PFSK-1 (cell line): ENCODE measurements at regions not wholly inside any gene's neighbourhood (a gene's known extent, or its start where the extent isn't known, plus 50 kb on each side); places are given as distances from the start of the nearest gene placed in this dataset.

Source experiments
- FOXP2 ChIP-seq: optimal IDR thresholded peaks from 2 replicates; pipeline ENCODE3; 2011; ENCODE audit warnings: borderline replicate concordance, control low read depth, inconsistent platforms; ENCODE audit not compliant: insufficient read depth; ENCODE audit errors: extremely low read length, extremely low read depth
- POLR2AphosphoS5 ChIP-seq: IDR thresholded peaks from 2 replicates; pipeline ENCODE4 v1.6.1; 2012; ENCODE audit warnings: low read depth, mild to moderate bottlenecking, control low read depth, low read length, moderate library complexity
- SIN3A ChIP-seq: IDR thresholded peaks from 2 replicates; pipeline ENCODE4 v1.6.1; 2012; ENCODE audit warnings: mild to moderate bottlenecking, low read length, moderate library complexity, borderline replicate concordance; ENCODE audit not compliant: insufficient read depth
- TAF1 ChIP-seq: IDR thresholded peaks from 2 replicates; pipeline ENCODE4 v1.6.1; 2012; ENCODE audit warnings: low read length, control low read depth, borderline replicate concordance; ENCODE audit not compliant: insufficient read depth
- TF ChIP-seq, protein P1 (sequence below), 2 experiments: IDR thresholded peaks; 2 replicates each; pipeline versions ENCODE4 v1.6.1 to v1.8.0; 2011 to 2012; ENCODE audit warnings: low read depth in 2 of 2, low read length in 2 of 2, control low read depth in 1 of 2, inconsistent platforms in 1 of 2, mild to moderate bottlenecking in 1 of 2, moderate library complexity in 1 of 2; ENCODE audit not compliant: insufficient read depth in 1 of 2

DNA sequence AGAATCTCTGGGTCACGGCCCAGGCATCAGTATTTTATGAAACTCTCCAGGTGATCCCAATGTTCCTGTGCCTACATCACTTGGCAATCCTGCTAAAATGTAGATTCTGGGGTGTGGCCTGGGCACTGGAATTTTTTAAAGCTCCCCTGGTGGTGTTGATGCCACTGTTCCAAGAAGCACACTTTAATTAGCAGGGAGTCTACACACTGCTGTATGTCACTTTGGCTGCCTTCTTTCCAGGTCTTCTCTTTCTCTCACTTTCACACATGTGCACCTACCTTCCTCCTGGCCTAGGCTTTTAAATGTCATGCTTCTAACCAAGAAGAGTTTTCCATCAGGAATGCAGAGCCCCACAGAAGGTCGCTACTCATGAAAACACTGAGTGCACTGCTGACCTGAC, 136.0 kb upstream of the ALDH1B1 start:
- TF ChIP-seq POLR2AphosphoS5, result no peak
- no peak for TF ChIP-seq TAF1
- TF ChIP-seq, protein P1, sequence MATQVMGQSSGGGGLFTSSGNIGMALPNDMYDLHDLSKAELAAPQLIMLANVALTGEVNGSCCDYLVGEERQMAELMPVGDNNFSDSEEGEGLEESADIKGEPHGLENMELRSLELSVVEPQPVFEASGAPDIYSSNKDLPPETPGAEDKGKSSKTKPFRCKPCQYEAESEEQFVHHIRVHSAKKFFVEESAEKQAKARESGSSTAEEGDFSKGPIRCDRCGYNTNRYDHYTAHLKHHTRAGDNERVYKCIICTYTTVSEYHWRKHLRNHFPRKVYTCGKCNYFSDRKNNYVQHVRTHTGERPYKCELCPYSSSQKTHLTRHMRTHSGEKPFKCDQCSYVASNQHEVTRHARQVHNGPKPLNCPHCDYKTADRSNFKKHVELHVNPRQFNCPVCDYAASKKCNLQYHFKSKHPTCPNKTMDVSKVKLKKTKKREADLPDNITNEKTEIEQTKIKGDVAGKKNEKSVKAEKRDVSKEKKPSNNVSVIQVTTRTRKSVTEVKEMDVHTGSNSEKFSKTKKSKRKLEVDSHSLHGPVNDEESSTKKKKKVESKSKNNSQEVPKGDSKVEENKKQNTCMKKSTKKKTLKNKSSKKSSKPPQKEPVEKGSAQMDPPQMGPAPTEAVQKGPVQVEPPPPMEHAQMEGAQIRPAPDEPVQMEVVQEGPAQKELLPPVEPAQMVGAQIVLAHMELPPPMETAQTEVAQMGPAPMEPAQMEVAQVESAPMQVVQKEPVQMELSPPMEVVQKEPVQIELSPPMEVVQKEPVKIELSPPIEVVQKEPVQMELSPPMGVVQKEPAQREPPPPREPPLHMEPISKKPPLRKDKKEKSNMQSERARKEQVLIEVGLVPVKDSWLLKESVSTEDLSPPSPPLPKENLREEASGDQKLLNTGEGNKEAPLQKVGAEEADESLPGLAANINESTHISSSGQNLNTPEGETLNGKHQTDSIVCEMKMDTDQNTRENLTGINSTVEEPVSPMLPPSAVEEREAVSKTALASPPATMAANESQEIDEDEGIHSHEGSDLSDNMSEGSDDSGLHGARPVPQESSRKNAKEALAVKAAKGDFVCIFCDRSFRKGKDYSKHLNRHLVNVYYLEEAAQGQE (IDR thresholded peaks at IDR 0.05; ENCODE audit: insufficient read depth in 1 of 2, low read depth in 2 of 2, low read length in 2 of 2), result no peak
- TF ChIP-seq FOXP2, result no peak
- no peak for TF ChIP-seq SIN3A

DNA sequence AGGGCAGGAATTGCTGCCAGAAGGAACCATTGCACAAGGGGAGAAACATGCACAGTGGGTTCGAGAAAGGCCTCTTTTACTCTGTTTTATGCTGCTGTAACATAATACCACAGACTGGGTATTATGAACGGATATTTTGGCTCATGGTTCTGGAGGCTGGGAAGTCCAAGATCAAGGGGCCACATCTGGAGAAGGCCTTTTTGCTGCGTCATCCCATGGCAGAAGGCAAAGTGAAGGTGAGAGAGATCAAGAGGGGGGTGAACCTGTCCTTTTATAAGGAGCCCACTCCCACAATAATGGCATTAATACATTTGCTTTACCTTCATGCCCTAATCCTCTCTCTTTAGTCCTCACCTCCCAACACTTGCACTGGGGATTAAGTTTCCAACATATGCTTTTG, 136.9 kb upstream of the ALDH1B1 start:
- TF ChIP-seq, protein P1 (IDR thresholded peaks at IDR 0.05; ENCODE audit: insufficient read depth in 1 of 2, low read depth in 2 of 2, low read length in 2 of 2), result no peak
- TF ChIP-seq POLR2AphosphoS5 (no peak), TAF1 (no peak), FOXP2 (no peak)

DNA sequence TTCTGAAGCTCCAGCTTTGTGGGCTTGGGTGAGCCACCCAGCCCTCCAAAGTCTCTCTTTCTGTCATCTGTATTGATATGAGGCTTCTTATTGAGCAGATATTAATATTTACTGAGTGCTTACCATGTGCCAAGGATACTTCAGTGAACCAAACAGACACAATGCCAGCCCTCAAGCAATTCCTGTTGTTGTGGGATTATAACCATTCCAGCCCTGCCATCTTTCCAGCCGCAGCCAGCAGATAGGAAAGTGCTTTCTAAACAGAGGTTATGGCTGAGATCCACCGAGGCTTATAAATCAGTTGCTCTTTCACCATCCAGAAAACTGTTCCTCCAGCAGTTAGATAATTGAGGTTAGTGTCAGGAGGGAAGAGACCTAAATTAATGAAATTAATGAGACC, 137.7 kb upstream of the ALDH1B1 start:
- TF ChIP-seq TAF1, result no peak
- TF ChIP-seq, protein P1 (IDR thresholded peaks at IDR 0.05; ENCODE audit: insufficient read depth in 1 of 2, low read depth in 2 of 2, low read length in 2 of 2), result no peak
- TF ChIP-seq POLR2AphosphoS5, result no peak
- TF ChIP-seq SIN3A, result no peak
- no peak for TF ChIP-seq FOXP2

DNA sequence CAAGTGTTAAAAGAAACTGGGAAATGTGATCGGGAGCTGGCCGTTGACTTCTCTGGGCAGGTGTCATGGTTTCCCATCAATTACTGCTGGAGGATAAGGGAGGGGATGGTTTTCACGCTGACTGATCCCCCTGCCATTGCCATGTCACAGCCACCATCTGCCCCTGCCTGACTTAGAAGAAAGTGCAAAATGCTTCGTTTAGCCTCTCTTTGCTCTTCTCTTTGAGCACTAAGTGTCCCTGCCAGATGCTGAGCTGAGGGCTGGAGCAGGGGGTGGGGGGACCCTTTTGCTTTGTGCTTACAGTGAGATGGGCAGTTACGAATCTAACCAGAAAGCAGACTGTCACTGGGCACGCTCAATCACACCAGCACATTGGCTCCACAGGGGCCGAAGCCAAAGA, 138.4 kb upstream of the ALDH1B1 start:
- TF ChIP-seq, protein P1 (IDR thresholded peaks at IDR 0.05; ENCODE audit: insufficient read depth in 1 of 2, low read depth in 2 of 2, low read length in 2 of 2), result no peak
- TF ChIP-seq SIN3A (no peak), POLR2AphosphoS5 (no peak), FOXP2 (no peak), TAF1 (no peak)

DNA sequence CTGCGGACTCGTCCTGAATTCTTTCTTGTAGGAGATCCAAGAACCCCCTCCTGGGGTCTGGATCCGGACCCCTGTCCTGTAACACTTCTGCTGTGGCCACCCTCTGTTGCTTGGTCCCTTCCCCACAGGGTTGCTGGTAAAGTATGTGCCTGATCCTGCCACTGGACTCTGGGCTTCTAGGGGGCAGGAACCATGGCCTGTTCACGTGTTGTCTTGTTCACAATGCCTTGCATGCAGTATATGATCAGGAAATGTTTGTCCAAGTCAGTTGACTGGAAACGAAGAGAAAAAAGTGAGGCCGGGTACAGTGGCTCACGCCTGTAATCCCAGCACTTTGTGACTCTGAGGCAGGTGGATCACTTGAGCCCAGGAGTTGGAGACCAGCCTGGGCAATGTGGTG, 139.3 kb upstream of the ALDH1B1 start:
- TF ChIP-seq TAF1 (no peak), FOXP2 (no peak), POLR2AphosphoS5 (no peak)
